Stimulated activated memory B cell treated with anti-CD40 and anti-IgM and Interleukin-4, amounts not matched to agents 10 μg/mL and 1 μg/mL and 100 μg/mL, for 72 hours (primary cell): ENCODE measurements at regions not wholly inside any gene's neighbourhood (a gene's known extent, or its start where the extent isn't known, plus 50 kb on each side); places are given as distances from the start of the nearest gene placed in this dataset.

ENCODE experiments used
- ATAC-seq: fragments of 150-1000 bp; cut with Tn5 transposase; 2 replicates; pipeline ENCODE4 v1.10.0; 2021
- H3K27ac Mint-ChIP-seq: one replicate; pipeline ENCODE4 v1.8.0; 2022; ENCODE audit warnings: mild to moderate bottlenecking, mixed read lengths
- H3K27me3 Mint-ChIP-seq: one replicate; pipeline ENCODE4 v1.8.0; 2022; ENCODE audit warnings: mixed read lengths
- H3K36me3 Mint-ChIP-seq: one replicate; pipeline ENCODE4 v1.8.0; 2022; ENCODE audit warnings: mixed read lengths
- H3K4me1 Mint-ChIP-seq: one replicate; pipeline ENCODE4 v1.8.0; 2022; ENCODE audit warnings: mixed read lengths
- H3K4me3 Mint-ChIP-seq: one replicate; pipeline ENCODE4 v1.8.0; 2022; ENCODE audit warnings: mild to moderate bottlenecking, moderate library complexity, mixed read lengths
- H3K9me3 Mint-ChIP-seq: one replicate; pipeline ENCODE4 v1.8.0; 2022; ENCODE audit warnings: mixed read lengths

- no peaks in the 10 kb centered on the region for H3K4me1 Mint-ChIP-seq
- H3K4me3 Mint-ChIP-seq: no peak overlapping the region
- H3K36me3 Mint-ChIP-seq: no peaks in the 10 kb centered on the region
- no peak overlapping the region for H3K27ac Mint-ChIP-seq
- no peak for ATAC-seq
- H3K27me3 Mint-ChIP-seq: peaks cover 23% of the 10 kb centered on the region
- H3K9me3 Mint-ChIP-seq: no peaks in the 10 kb centered on the region
Observed at GRCh38 chr10:118102121-118102520, 55.4 kb upstream of the RAB11FIP2 start.

GRCh38 chr10:118101501-118101900, 54.8 kb upstream of the RAB11FIP2 start:
- H3K9me3 Mint-ChIP-seq: no peaks in the 10 kb centered on the region
- no peaks in the 10 kb centered on the region for H3K4me1 Mint-ChIP-seq
- no peaks in the 10 kb centered on the region for H3K36me3 Mint-ChIP-seq
- ATAC-seq: no peak
- peaks cover 17% of the 10 kb centered on the region for H3K27me3 Mint-ChIP-seq
- no peak overlapping the region for H3K4me3 Mint-ChIP-seq
- H3K27ac Mint-ChIP-seq: no peak overlapping the region
